DND-41 (cell line): ENCODE measurements at regions not wholly inside any gene's neighbourhood (a gene's known extent, or its start where the extent isn't known, plus 50 kb on each side); places are given as distances from the start of the nearest gene placed in this dataset.

Source experiments
- ATAC-seq: fragments of 200-7000 bp; cut with Tn5 transposase; 3 replicates; pipeline ENCODE4 v1.9.1; 2021; ENCODE audit warnings: low read depth; ENCODE audit not compliant: insufficient read depth
- DNase-seq: peaks from one replicate; pipeline ENCODE4 v3.0.0-alpha.2; 2020
- H2AFZ ChIP-seq: 2 replicates; pipeline ENCODE4 v1.6.0; 2012; ENCODE audit warnings: low read depth, low read length
- H3K27ac ChIP-seq: 2 replicates; pipeline ENCODE4 v1.5.1; 2012; ENCODE audit warnings: low read length, inconsistent platforms
- H3K27me3 ChIP-seq: fragments of 200-600 bp; sonication (generic); 2 replicates; pipeline ENCODE4 v1.6.0; 2012; ENCODE audit warnings: low read length, mild to moderate bottlenecking, inconsistent platforms; ENCODE audit not compliant: insufficient read depth, poor library complexity
- H3K36me3 ChIP-seq: 2 replicates; pipeline ENCODE4 v1.5.1; 2012; ENCODE audit warnings: low read length, inconsistent platforms; ENCODE audit not compliant: insufficient read depth
- H3K4me1 ChIP-seq: 2 replicates; pipeline ENCODE4 v1.5.1; 2012; ENCODE audit warnings: mild to moderate bottlenecking, low read length; ENCODE audit not compliant: insufficient read depth
- H3K4me2 ChIP-seq: 2 replicates; pipeline ENCODE4 v1.6.0; 2012; ENCODE audit warnings: mild to moderate bottlenecking, moderate library complexity, low read length, inconsistent platforms; ENCODE audit not compliant: insufficient read depth
- H3K4me3 ChIP-seq, 2 experiments: fragments of 200-600 bp in 1 of 2; shearing (Covaris generic) in 1 of 2; 2 replicates each; pipeline ENCODE4 v1.5.1; 2012 to 2016; ENCODE audit warnings: inconsistent platforms in 2 of 2, low read length in 2 of 2, mild to moderate bottlenecking in 2 of 2, low read depth in 1 of 2, moderate library complexity in 1 of 2
- H3K79me2 ChIP-seq: 2 replicates; pipeline ENCODE4 v1.6.0; 2012; ENCODE audit warnings: low read length, inconsistent platforms; ENCODE audit not compliant: insufficient read depth
- H3K9ac ChIP-seq: 2 replicates; pipeline ENCODE4 v1.6.0; 2012; ENCODE audit warnings: low read depth, mild to moderate bottlenecking, inconsistent platforms, low read length, moderate library complexity
- H3K9me3 ChIP-seq: 2 replicates; pipeline ENCODE4 v1.5.1; 2012; ENCODE audit warnings: low read length, moderate library complexity, mild to moderate bottlenecking, inconsistent platforms; ENCODE audit not compliant: insufficient read depth, severe bottlenecking
- H4K20me1 ChIP-seq: 2 replicates; pipeline ENCODE4 v1.6.0; 2012; ENCODE audit warnings: low read length; ENCODE audit not compliant: insufficient read depth
- EZH2 ChIP-seq: IDR thresholded peaks from 3 replicates; pipeline ENCODE4 v1.6.1; 2012; ENCODE audit warnings: borderline replicate concordance, low read depth, mild to moderate bottlenecking, moderate library complexity, low read length, inconsistent platforms; ENCODE audit not compliant: severe bottlenecking
- TF ChIP-seq, protein P1 (sequence below): IDR thresholded peaks from 2 replicates; pipeline ENCODE4 v1.5.1; 2012; ENCODE audit warnings: borderline replicate concordance, low read length, moderate library complexity, mild to moderate bottlenecking; ENCODE audit not compliant: poor library complexity, severe bottlenecking; ENCODE audit errors: extremely low read depth

DNA sequence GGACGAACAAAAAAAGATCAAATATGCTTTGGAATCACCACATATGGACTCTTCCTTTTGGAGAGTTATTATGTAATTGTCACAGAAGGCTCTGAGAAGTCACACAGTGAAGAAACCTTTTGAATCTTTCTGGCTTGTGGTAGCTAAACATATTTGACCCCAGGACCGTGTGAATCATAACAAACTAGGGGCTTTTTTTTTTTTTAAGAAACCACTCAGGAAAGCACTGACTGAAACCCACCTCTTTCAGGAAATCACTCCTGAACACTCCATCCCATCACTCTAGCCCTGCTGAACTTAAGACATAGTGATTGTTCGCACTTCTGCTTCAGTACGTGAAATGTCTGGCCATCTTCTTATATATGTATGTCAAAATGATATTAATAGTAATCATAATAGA is 495.9 kb upstream of the ARID1B start:
- no peak overlapping the region for H3K27ac ChIP-seq

DNA sequence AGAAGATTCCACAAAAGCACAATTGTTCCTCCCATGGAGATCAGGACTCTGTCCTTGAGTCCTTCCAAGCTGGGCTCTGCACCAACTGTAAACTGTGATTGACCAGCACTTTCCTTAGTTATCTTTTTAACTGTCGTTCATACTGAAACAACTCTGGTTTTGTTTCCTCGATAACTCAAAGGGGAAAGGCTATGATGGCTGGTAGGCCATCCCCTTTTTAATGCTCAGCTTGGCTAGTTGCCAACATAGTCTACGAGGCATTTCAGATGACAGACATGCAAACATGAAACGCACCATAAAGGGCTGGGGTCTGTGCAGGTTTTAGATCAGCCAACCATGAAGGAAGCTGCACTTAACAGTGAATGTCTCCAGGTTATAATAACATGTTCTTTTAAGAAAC is 497.1 kb upstream of the ARID1B start:
- TF ChIP-seq, protein P1, sequence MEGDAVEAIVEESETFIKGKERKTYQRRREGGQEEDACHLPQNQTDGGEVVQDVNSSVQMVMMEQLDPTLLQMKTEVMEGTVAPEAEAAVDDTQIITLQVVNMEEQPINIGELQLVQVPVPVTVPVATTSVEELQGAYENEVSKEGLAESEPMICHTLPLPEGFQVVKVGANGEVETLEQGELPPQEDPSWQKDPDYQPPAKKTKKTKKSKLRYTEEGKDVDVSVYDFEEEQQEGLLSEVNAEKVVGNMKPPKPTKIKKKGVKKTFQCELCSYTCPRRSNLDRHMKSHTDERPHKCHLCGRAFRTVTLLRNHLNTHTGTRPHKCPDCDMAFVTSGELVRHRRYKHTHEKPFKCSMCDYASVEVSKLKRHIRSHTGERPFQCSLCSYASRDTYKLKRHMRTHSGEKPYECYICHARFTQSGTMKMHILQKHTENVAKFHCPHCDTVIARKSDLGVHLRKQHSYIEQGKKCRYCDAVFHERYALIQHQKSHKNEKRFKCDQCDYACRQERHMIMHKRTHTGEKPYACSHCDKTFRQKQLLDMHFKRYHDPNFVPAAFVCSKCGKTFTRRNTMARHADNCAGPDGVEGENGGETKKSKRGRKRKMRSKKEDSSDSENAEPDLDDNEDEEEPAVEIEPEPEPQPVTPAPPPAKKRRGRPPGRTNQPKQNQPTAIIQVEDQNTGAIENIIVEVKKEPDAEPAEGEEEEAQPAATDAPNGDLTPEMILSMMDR = no peak
- no peak for TF ChIP-seq EZH2
- no peak overlapping the region for H3K4me2 ChIP-seq
- no peaks in the 10 kb centered on the region for H3K9me3 ChIP-seq
- H3K27ac ChIP-seq = no peak overlapping the region
- H3K27me3 ChIP-seq = no peaks in the 10 kb centered on the region
- no peak for DNase-seq
- H3K9ac ChIP-seq = no peak overlapping the region
- no peaks in the 10 kb centered on the region for H4K20me1 ChIP-seq
- H2AFZ ChIP-seq = no peak overlapping the region
- H3K4me3 ChIP-seq = no peak overlapping the region
- no peak for ATAC-seq
- no peaks in the 10 kb centered on the region for H3K4me1 ChIP-seq
- no peaks in the 10 kb centered on the region for H3K36me3 ChIP-seq
- no peaks in the 10 kb centered on the region for H3K79me2 ChIP-seq

More for the DNA sequence above, 495.9 kb upstream of the ARID1B start:
- no peak overlapping the region for H3K4me2 ChIP-seq
- H3K27me3 ChIP-seq = no peaks in the 10 kb centered on the region
- H2AFZ ChIP-seq = no peak overlapping the region
- no peak overlapping the region for H3K4me3 ChIP-seq
- H3K36me3 ChIP-seq = no peaks in the 10 kb centered on the region
- ATAC-seq = no peak
- H3K79me2 ChIP-seq = no peaks in the 10 kb centered on the region
- H3K4me1 ChIP-seq = no peaks in the 10 kb centered on the region
- no peaks in the 10 kb centered on the region for H4K20me1 ChIP-seq
- H3K9me3 ChIP-seq = no peaks in the 10 kb centered on the region
- no peak for DNase-seq
- H3K9ac ChIP-seq = no peak overlapping the region
- TF ChIP-seq, protein P1 = no peak
- no peak for TF ChIP-seq EZH2

DNA sequence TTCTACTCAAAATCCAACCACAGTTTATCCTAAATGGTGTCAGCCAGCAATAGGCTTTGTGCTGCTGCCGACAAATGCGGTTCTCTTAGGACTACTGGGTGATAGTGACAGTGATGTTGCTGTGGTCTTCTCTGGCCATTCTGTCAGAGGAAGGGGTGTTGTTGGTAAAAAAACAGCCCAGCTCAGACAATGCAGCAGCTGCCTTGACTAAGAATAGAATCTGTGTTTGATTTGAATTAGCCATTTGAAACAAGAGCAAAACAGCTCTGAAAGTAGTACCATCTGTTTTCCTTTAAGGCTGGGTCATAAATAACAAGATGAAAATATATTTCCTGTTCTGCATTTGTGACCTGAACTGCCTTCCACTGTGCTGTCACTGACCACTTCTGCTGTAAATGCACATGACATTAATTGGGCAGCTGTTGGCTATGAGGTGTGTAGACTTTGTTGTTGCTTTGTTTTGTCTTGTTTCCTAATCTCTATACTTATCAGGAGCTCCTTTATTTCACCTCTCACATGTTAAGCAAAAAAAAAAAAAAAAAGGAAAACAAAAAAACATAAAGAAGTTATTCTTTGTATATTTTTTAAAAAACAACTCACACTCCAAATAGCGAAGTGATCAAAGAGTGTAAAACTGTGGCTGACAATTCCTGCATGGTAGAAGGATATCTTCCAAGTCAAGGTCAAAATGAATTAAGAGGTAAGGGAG is 497.8 kb upstream of the ARID1B start:
- no peak overlapping the region for H2AFZ ChIP-seq
- DNase-seq (no peak), ATAC-seq (no peak)
- no peaks in the 10 kb centered on the region for H3K4me1 ChIP-seq
- no peaks in the 10 kb centered on the region for H3K36me3 ChIP-seq
- H3K4me3 ChIP-seq = no peak overlapping the region
- no peaks in the 10 kb centered on the region for H3K27me3 ChIP-seq
- H3K9ac ChIP-seq = no peak overlapping the region
- H3K4me2 ChIP-seq = no peak overlapping the region
- H4K20me1 ChIP-seq = no peaks in the 10 kb centered on the region
- no peaks in the 10 kb centered on the region for H3K9me3 ChIP-seq
- H3K79me2 ChIP-seq = no peaks in the 10 kb centered on the region
- TF ChIP-seq, protein P1 = no peak
- no peak for TF ChIP-seq EZH2
- H3K27ac ChIP-seq = no peak overlapping the region
